ENCODE measurements at regions not wholly inside any gene's neighbourhood (a gene's known extent, or its start where the extent isn't known, plus 50 kb on each side); places are given as distances from the start of the nearest gene placed in this dataset.

GRCh38 chr9:105023788-105024187 lies 95.8 kb upstream of the ABCA1 start:
- no peak for DNase-seq

GRCh38 chr9:105024529-105024928 lies 96.6 kb upstream of the ABCA1 start:
- no peak for DNase-seq

- no peak for DNase-seq
Observed at GRCh38 chr9:105026451-105026850, 98.5 kb upstream of the ABCA1 start.

GRCh38 chr9:105027084-105027483 lies 99.1 kb upstream of the ABCA1 start:
- DNase-seq = no peak

GRCh38 chr9:105030285-105030684 lies 102.3 kb upstream of the ABCA1 start:
- DNase-seq = no peak

- DNase-seq = no peak
Observed at GRCh38 chr9:105037139-105037538, 109.2 kb upstream of the ABCA1 start.

GRCh38 chr9:105038051-105038450 lies 110.1 kb upstream of the ABCA1 start:
- DNase-seq = no peak

GRCh38 chr9:105039175-105039799 lies 111.3 kb upstream of the ABCA1 start:
- no peak for DNase-seq

- DNase-seq = no peak
Observed at GRCh38 chr9:105043370-105043936, 115.5 kb upstream of the ABCA1 start.

- DNase-seq = no peak
Observed at GRCh38 chr9:105044518-105044917, 116.6 kb upstream of the ABCA1 start.

- DNase-seq = no peak
Observed at GRCh38 chr9:105046907-105047741, 119.2 kb upstream of the ABCA1 start.

GRCh38 chr9:105047742-105048041 lies 119.7 kb upstream of the ABCA1 start:
- DNase-seq = no peak

GRCh38 chr9:105048331-105048730 lies 120.4 kb upstream of the ABCA1 start:
- DNase-seq = no peak

GRCh38 chr9:105050296-105050695 lies 122.3 kb upstream of the ABCA1 start:
- DNase-seq = no peak

- DNase-seq = no peak
Observed at GRCh38 chr9:105051897-105052296, 123.9 kb upstream of the ABCA1 start.

- DNase-seq = no peak
Observed at GRCh38 chr9:105052346-105052745, 124.4 kb upstream of the ABCA1 start.

GRCh38 chr9:105053209-105053652 lies 125.3 kb upstream of the ABCA1 start:
- no peak for DNase-seq

GRCh38 chr9:105054491-105054890 lies 126.5 kb upstream of the ABCA1 start:
- no peak for DNase-seq

- DNase-seq = no peak
Observed at GRCh38 chr9:105055917-105056316, 128.0 kb upstream of the ABCA1 start.

- no peak for DNase-seq
Observed at GRCh38 chr9:105057551-105057950, 129.6 kb upstream of the ABCA1 start.

- no peak for DNase-seq
Observed at GRCh38 chr9:105059252-105059651, 131.3 kb upstream of the ABCA1 start.

GRCh38 chr9:105062222-105062855 lies 134.4 kb upstream of the ABCA1 start:
- DNase-seq = no peak

GRCh38 chr9:105064248-105065097 lies 136.5 kb upstream of the ABCA1 start:
- DNase-seq = peak; percentile 64

All from NCI-H1417 treated with DMSO at 0.1 percent for 48 hours (cell line).